HUES64 (cell line): ENCODE measurements at regions not wholly inside any gene's neighbourhood (a gene's known extent, or its start where the extent isn't known, plus 50 kb on each side); places are given as distances from the start of the nearest gene placed in this dataset.
"Not testable (repeated sequence)": the region's sequence is repeated elsewhere in the genome, so short reads cannot be mapped to it uniquely, and the experiment has no call there.

Experiments
- H3K27ac ChIP-seq: 2 replicates; pipeline ENCODE4 v1.7.0; 2013; ENCODE audit warnings: low read depth, low read length, inconsistent platforms
- H3K27me3 ChIP-seq: 2 replicates; pipeline ENCODE4 v1.6.1; 2013; ENCODE audit warnings: mild to moderate bottlenecking, low read length; ENCODE audit not compliant: insufficient read depth
- H3K36me3 ChIP-seq: 2 replicates; pipeline ENCODE4 v1.6.1; 2013; ENCODE audit warnings: mild to moderate bottlenecking, low read length; ENCODE audit not compliant: insufficient read depth
- H3K4me1 ChIP-seq: 2 replicates; pipeline ENCODE4 v1.6.1; 2013; ENCODE audit warnings: mild to moderate bottlenecking, low read length, moderate library complexity; ENCODE audit not compliant: insufficient read depth
- H3K4me3 ChIP-seq: 2 replicates; pipeline ENCODE4 v1.5.1; 2013; ENCODE audit warnings: mild to moderate bottlenecking, low read length, moderate library complexity
- H3K9ac ChIP-seq: 2 replicates; pipeline ENCODE4 v1.6.1; 2013; ENCODE audit warnings: mild to moderate bottlenecking, low read depth, low read length
- H3K9me3 ChIP-seq: 2 replicates; pipeline ENCODE4 v1.6.1; 2013; ENCODE audit warnings: low read depth, low read length; ENCODE audit not compliant: insufficient read depth
- WGBS: fragments of 150-250, 120-280 bp; methylation state at CpG from one replicate; pipeline ENCODE4 v1.1.7; 2013; ENCODE audit warnings: missing lambda C conversion rate; 5-methylcytosine and 5-hydroxymethylcytosine counted together

DNA sequence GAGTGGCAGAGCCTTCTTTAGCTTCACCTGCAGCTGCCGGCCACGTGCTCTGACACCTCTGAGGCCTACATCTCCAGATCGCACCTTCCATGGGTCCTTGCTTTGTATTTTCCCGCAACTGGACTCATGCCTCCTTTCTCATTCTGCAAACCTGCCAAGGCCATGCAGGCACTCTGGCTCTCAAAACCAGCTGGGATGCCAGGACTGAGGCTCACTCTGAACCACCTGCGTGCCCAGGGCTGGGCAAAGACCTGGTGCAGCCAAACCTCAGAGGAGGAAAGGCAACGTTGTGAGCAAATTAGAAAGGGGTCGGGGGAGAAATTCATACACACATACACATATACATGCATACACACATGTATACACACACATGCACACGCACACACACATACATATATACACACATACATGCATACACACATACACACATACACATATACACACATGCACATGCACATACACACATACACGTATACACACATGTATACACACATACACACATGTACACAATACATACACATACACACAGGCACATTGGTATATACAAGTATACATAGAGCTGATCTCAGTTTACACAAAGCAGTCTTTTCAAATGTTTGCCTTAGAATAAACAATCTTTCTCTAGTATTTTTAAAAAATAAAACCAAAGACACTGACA lies 125.2 kb downstream of the RTP5 start:
- no peaks in the 10 kb centered on the region for H3K4me1 ChIP-seq
- 88% methylated on average over 9 of the region's 9 CpGs for WGBS
- no peak overlapping the region for H3K27ac ChIP-seq
- H3K27me3 ChIP-seq: no peaks in the 10 kb centered on the region
- no peaks in the 10 kb centered on the region for H3K9me3 ChIP-seq
- no peak overlapping the region for H3K4me3 ChIP-seq
- no peak overlapping the region for H3K9ac ChIP-seq
- H3K36me3 ChIP-seq: no peaks in the 10 kb centered on the region

DNA sequence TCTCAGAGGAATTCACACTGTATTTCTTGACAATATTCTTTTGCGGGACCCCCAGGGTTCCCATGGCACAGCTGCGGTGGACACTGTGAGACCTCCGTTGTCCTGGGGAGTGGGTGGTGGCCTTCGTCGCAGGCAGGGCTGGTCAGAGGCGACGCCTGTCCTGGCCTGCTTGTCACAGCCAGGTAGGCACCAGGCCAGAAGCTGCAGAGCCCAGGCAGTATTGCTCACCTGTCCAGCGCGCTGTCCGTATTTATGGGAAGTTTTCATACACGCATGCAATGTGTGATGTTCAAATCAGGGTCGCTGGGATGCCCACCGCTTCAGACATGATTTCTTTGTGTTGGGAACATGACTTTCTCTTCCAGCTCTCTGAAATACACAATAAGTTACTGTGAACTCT lies 126.6 kb downstream of the RTP5 start:
- H3K27ac ChIP-seq: no peak overlapping the region
- WGBS: 94% methylated on average over 13 of the region's 13 CpGs

DNA sequence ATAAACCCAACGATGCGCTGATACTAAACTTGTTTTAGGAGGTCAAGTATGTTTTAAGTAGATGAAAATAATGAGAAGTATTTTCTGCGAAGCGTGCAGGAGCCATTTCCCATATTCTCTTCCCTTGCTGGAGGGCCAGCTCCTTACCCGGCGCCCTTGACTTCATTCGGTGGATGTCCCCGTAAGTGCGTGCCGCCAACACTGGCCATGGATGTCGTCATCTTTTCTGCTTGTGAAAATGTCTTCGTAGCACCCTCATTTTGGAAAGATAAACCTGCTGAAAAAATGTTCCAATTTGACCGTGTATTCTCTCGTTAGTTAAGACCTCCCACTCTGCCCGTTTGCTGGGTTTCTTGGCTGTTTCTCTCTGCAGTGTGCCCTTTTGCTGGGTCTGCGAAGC lies 127.5 kb downstream of the RTP5 start:
- H3K4me3 ChIP-seq: no peak overlapping the region
- H3K27ac ChIP-seq: no peak overlapping the region
- H3K4me1 ChIP-seq: no peaks in the 10 kb centered on the region
- H3K27me3 ChIP-seq: no peaks in the 10 kb centered on the region
- no peaks in the 10 kb centered on the region for H3K36me3 ChIP-seq
- H3K9ac ChIP-seq: no peak overlapping the region
- H3K9me3 ChIP-seq: no peaks in the 10 kb centered on the region
- 96% methylated on average over 16 of the region's 16 CpGs for WGBS

More for the DNA sequence above, 126.6 kb downstream of the RTP5 start:
- Histone ChIP-seq H3K9me3 (no peaks in the 10 kb centered on the region), H3K4me3 (no peak overlapping the region), H3K9ac (no peak overlapping the region), H3K4me1 (no peaks in the 10 kb centered on the region), H3K27me3 (no peaks in the 10 kb centered on the region), H3K36me3 (no peaks in the 10 kb centered on the region)

GRCh38 chr2:241999184-241999583 lies 129.7 kb downstream of the RTP5 start:
- no peak overlapping the region for H3K9ac ChIP-seq
- no peaks in the 10 kb centered on the region for H3K36me3 ChIP-seq
- WGBS: 87% methylated on average over 16 of the region's 16 CpGs
- no peak overlapping the region for H3K27ac ChIP-seq
- no peak overlapping the region for H3K4me3 ChIP-seq
- no peaks in the 10 kb centered on the region for H3K4me1 ChIP-seq
- no peaks in the 10 kb centered on the region for H3K27me3 ChIP-seq
- H3K9me3 ChIP-seq: no peaks in the 10 kb centered on the region

DNA sequence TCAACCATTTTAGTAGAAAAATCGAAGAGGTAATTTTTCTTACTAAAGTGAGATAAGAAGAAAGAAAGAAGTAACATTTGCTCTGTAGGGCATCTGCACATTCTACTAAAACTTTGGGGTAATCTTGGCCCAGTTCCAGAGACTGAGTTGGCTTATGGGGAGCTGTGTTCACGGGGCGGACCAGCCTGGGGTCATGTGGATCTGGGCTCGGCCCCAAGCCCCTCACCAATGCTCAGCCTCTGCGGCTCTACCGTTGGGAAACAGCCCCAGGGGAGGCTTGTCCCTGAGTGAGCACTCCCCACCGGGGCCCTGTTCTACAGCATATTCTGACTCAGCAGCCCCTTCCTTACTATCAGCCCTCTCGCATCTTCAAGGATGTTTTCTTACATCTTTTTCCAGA lies 132.3 kb downstream of the RTP5 start:
- Histone ChIP-seq H3K4me3 (no peak overlapping the region), H3K27me3 (no peaks in the 10 kb centered on the region), H3K36me3 (no peaks in the 10 kb centered on the region), H3K4me1 (no peaks in the 10 kb centered on the region), H3K27ac (no peak overlapping the region), H3K9me3 (no peaks in the 10 kb centered on the region), H3K9ac (no peak overlapping the region)
- WGBS: 84% methylated on average over 8 of the region's 8 CpGs

GRCh38 chr2:242002944-242003343 lies 133.4 kb downstream of the RTP5 start:
- Histone ChIP-seq H3K27me3 (no peaks in the 10 kb centered on the region), H3K4me3 (no peak overlapping the region), H3K36me3 (no peaks in the 10 kb centered on the region), H3K4me1 (no peaks in the 10 kb centered on the region), H3K9me3 (no peaks in the 10 kb centered on the region), H3K9ac (no peak overlapping the region), H3K27ac (no peak overlapping the region)
- 86% methylated on average over 13 of the region's 13 CpGs for WGBS

- no peak overlapping the region for H3K27ac ChIP-seq
- H3K36me3 ChIP-seq: no peaks in the 10 kb centered on the region
- H3K9ac ChIP-seq: no peak overlapping the region
- H3K9me3 ChIP-seq: no peaks in the 10 kb centered on the region
- 90% methylated on average over 23 of the region's 30 CpGs for WGBS
- H3K4me3 ChIP-seq: no peak overlapping the region
- no peaks in the 10 kb centered on the region for H3K27me3 ChIP-seq
- no peaks in the 10 kb centered on the region for H3K4me1 ChIP-seq
Observed at GRCh38 chr2:242004223-242004901, 134.8 kb downstream of the RTP5 start.

- Histone ChIP-seq H3K9ac (no peak overlapping the region), H3K27me3 (no peaks in the 10 kb centered on the region), H3K36me3 (no peaks in the 10 kb centered on the region), H3K27ac (no peak overlapping the region), H3K9me3 (no peaks in the 10 kb centered on the region), H3K4me1 (no peaks in the 10 kb centered on the region), H3K4me3 (no peak overlapping the region)
- 84% methylated on average over 7 of the region's 7 CpGs for WGBS
Observed at GRCh38 chr2:242004902-242005230, 135.3 kb downstream of the RTP5 start.

GRCh38 chr2:242006091-242006634 lies 136.6 kb downstream of the RTP5 start:
- H3K9me3 ChIP-seq, H3K27me3 ChIP-seq, H3K9ac ChIP-seq, H3K27ac ChIP-seq, H3K36me3 ChIP-seq, H3K4me3 ChIP-seq, H3K4me1 ChIP-seq: not testable (repeated sequence)
- 90% methylated on average over 19 of the region's 25 CpGs for WGBS

DNA sequence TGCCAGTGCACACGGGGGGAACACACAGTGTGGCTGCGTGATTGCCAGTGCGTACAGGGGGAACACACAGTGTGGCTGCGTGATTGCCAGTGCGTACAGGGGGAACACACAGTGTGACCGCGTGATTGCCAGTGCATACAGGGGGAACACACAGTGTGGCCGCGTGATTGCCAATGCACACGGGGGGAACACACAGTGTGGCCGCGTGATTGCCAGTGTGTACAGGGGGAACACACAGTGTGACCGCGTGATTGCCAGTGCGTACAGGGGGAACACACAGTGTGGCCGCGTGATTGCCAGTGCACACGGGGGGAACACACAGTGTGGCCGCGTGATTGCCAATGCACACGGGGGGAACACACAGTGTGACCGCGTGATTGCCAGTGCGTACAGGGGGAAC lies 139.4 kb downstream of the RTP5 start:
- not testable (repeated sequence) for H3K9me3 ChIP-seq, H3K4me1 ChIP-seq, H3K4me3 ChIP-seq, H3K36me3 ChIP-seq, H3K27ac ChIP-seq, H3K9ac ChIP-seq, H3K27me3 ChIP-seq
- WGBS: no CpG with 5 or more reads among the region's 24 CpGs

DNA sequence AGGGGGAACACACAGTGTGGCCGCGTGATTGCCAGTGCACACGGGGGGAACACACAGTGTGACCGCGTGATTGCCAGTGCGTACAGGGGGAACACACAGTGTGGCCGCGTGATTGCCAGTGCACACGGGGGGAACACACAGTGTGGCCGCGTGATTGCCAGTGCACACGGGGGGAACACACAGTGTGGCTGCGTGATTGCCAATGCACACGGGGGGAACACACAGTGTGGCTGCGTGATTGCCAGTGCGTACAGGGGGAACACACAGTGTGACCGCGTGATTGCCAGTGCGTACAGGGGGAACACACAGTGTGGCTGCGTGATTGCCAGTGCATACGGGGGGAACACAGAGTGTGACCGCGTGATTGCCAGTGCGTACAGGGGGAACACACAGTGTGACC lies 140.3 kb downstream of the RTP5 start:
- WGBS: 75% methylated on average over 4 of the region's 24 CpGs
- not testable (repeated sequence) for H3K27me3 ChIP-seq, H3K9me3 ChIP-seq, H3K36me3 ChIP-seq, H3K4me3 ChIP-seq, H3K4me1 ChIP-seq, H3K27ac ChIP-seq, H3K9ac ChIP-seq
